Adrenal gland (tissue), 5 donors: ENCODE measurements at regions not wholly inside any gene's neighbourhood (a gene's known extent, or its start where the extent isn't known, plus 50 kb on each side); places are given as distances from the start of the nearest gene placed in this dataset.

Experiments
- POLR2A ChIP-seq, 2 donors: fragments of 450-650 bp; IDR thresholded peaks; one replicate each; pipeline ENCODE4 v1.6.1; 2017; ENCODE audit warnings: antibody characterized with exemption in 2 of 2, mild to moderate bottlenecking in 2 of 2, moderate library complexity in 1 of 2
- TF ChIP-seq, protein P1 (sequence below), 6 experiments: fragments of 450-650 bp in 4 of 6; fragments of 200-600 bp in 2 of 6; sonication (generic) in 1 of 6; IDR thresholded peaks; 1 replicate in 5 of 6; 2 replicates in 1 of 6; pipeline versions ENCODE4 v1.5.1 to v1.8.0; 2016 to 2021; ENCODE audit warnings: antibody characterized with exemption in 6 of 6, mild to moderate bottlenecking in 2 of 6, moderate library complexity in 1 of 6
- donor health status: DM: no; HTN: no; CAD: no.

DNA sequence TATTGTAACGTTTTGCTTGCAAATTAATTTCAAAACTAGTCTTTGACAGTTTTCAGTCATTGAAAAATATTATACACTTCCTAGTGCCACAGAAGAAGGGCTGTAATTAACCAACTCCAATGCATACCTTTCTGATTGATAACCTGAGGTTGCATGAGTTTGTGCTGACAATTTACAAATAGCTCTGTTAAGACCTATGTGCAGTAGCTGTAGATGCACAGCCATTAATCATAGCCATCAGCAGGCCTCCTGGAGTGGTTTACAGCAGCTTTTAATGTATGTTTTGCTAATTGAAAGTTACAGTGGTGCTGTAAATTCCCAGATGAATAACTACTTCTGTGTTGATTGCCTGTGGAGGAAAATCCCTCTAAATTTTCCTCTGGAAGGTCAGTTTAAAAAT is 758.1 kb downstream of the SH3BGRL start:
- TF ChIP-seq, protein P1, sequence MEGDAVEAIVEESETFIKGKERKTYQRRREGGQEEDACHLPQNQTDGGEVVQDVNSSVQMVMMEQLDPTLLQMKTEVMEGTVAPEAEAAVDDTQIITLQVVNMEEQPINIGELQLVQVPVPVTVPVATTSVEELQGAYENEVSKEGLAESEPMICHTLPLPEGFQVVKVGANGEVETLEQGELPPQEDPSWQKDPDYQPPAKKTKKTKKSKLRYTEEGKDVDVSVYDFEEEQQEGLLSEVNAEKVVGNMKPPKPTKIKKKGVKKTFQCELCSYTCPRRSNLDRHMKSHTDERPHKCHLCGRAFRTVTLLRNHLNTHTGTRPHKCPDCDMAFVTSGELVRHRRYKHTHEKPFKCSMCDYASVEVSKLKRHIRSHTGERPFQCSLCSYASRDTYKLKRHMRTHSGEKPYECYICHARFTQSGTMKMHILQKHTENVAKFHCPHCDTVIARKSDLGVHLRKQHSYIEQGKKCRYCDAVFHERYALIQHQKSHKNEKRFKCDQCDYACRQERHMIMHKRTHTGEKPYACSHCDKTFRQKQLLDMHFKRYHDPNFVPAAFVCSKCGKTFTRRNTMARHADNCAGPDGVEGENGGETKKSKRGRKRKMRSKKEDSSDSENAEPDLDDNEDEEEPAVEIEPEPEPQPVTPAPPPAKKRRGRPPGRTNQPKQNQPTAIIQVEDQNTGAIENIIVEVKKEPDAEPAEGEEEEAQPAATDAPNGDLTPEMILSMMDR (IDR thresholded peaks at IDR 0.05): no peak
- TF ChIP-seq POLR2A (IDR thresholded peaks at IDR 0.05): no peak
